Mesothelial cell of epicardium (in vitro differentiated cells): ENCODE measurements at regions not wholly inside any gene's neighbourhood (a gene's known extent, or its start where the extent isn't known, plus 50 kb on each side); places are given as distances from the start of the nearest gene placed in this dataset.

Source experiments
- DNase-seq, 2 experiments: peaks; one replicate each; pipeline ENCODE4 v3.0.0; 2021; ENCODE audit warnings: low spot score in 2 of 2; ENCODE audit not compliant: unreplicated experiment in 2 of 2
- H3K27ac Mint-ChIP-seq: 2 replicates; pipeline ENCODE4 v1.8.0; 2021; ENCODE audit warnings: mixed read lengths
- H3K27me3 Mint-ChIP-seq: 2 replicates; pipeline ENCODE4 v1.8.0; 2021; ENCODE audit warnings: low read depth, mixed read lengths
- H3K36me3 Mint-ChIP-seq: 2 replicates; pipeline ENCODE4 v1.8.0; 2021; ENCODE audit warnings: mixed read lengths
- H3K4me1 Mint-ChIP-seq: 2 replicates; pipeline ENCODE4 v1.8.0; 2021; ENCODE audit warnings: mixed read lengths
- H3K4me3 Mint-ChIP-seq: 2 replicates; pipeline ENCODE4 v1.8.0; 2021; ENCODE audit warnings: mild to moderate bottlenecking, moderate library complexity, mixed read lengths
- H3K9me3 Mint-ChIP-seq: 2 replicates; pipeline ENCODE4 v1.8.0; 2021; ENCODE audit warnings: mixed read lengths
- TF ChIP-seq, protein P1 (sequence below): fragments of 200-600 bp; sonication (generic); IDR thresholded peaks from one replicate; pipeline ENCODE4 v1.5.0; 2021; ENCODE audit warnings: antibody characterized with exemption; ENCODE audit not compliant: unreplicated experiment

GRCh38 chr2:107727318-107727717, 99.4 kb upstream of the RGPD4 start:
- H3K27me3 Mint-ChIP-seq, result no peaks in the 10 kb centered on the region
- no peaks in the 10 kb centered on the region for H3K9me3 Mint-ChIP-seq
- H3K4me1 Mint-ChIP-seq, result no peaks in the 10 kb centered on the region
- DNase-seq, result no peak
- TF ChIP-seq, protein P1, sequence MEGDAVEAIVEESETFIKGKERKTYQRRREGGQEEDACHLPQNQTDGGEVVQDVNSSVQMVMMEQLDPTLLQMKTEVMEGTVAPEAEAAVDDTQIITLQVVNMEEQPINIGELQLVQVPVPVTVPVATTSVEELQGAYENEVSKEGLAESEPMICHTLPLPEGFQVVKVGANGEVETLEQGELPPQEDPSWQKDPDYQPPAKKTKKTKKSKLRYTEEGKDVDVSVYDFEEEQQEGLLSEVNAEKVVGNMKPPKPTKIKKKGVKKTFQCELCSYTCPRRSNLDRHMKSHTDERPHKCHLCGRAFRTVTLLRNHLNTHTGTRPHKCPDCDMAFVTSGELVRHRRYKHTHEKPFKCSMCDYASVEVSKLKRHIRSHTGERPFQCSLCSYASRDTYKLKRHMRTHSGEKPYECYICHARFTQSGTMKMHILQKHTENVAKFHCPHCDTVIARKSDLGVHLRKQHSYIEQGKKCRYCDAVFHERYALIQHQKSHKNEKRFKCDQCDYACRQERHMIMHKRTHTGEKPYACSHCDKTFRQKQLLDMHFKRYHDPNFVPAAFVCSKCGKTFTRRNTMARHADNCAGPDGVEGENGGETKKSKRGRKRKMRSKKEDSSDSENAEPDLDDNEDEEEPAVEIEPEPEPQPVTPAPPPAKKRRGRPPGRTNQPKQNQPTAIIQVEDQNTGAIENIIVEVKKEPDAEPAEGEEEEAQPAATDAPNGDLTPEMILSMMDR, result no peak
- no peaks in the 10 kb centered on the region for H3K36me3 Mint-ChIP-seq
- H3K27ac Mint-ChIP-seq, result no peak overlapping the region
- no peak overlapping the region for H3K4me3 Mint-ChIP-seq

DNA sequence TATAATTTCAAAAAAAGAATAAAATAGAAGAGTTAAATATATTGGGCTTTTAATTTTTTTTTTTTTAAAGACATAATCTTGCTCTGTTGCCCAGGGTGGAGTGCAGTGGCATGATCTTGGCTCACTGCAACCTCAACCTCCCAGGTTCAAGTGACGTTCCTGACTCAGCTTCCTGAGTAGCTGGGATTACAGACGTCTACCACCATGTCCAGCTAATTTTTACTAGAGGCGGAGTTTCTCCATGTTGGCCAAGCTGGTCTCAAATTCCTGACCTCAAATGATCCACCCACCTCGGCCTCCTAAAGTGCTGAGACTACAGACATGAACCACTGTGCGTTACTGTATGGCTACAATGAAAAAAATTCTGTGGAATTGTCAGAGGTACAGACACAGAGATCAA, 98.1 kb upstream of the RGPD4 start:
- H3K27me3 Mint-ChIP-seq, result no peaks in the 10 kb centered on the region
- H3K36me3 Mint-ChIP-seq, result no peaks in the 10 kb centered on the region

GRCh38 chr2:107729440-107729839, 97.3 kb upstream of the RGPD4 start:
- Mint-ChIP-seq H3K27ac (no peak overlapping the region), H3K36me3 (no peaks in the 10 kb centered on the region), H3K27me3 (no peaks in the 10 kb centered on the region), H3K9me3 (no peaks in the 10 kb centered on the region), H3K4me3 (no peak overlapping the region), H3K4me1 (no peaks in the 10 kb centered on the region)
- TF ChIP-seq, protein P1, result no peak
- DNase-seq, result no peak

More for the DNA sequence above, 98.1 kb upstream of the RGPD4 start:
- H3K4me3 Mint-ChIP-seq, result no peak overlapping the region
- DNase-seq, result no peak
- TF ChIP-seq, protein P1, result no peak
- no peaks in the 10 kb centered on the region for H3K4me1 Mint-ChIP-seq
- no peaks in the 10 kb centered on the region for H3K9me3 Mint-ChIP-seq
- H3K27ac Mint-ChIP-seq, result no peak overlapping the region

DNA sequence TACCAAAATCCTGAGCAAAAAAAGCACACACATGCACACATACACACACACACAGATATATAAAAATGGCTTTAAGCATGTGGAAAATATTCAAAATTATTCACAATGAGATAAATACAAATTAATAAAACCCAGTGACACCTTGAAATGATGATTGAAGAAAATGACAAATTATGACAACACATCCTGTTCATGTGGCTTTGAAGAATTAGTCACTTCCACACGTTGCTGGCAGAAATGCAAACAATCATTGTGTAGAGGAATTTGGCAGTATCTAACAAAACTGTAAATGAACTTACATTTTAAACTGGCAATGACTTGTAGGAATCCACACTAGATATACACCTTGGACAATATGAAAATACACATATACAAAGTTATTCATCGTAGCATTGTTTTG, 95.8 kb upstream of the RGPD4 start:
- Mint-ChIP-seq H3K27me3 (no peaks in the 10 kb centered on the region), H3K27ac (no peak overlapping the region), H3K4me1 (no peaks in the 10 kb centered on the region), H3K36me3 (no peaks in the 10 kb centered on the region), H3K9me3 (no peaks in the 10 kb centered on the region), H3K4me3 (no peak overlapping the region)
- TF ChIP-seq, protein P1, result no peak
- DNase-seq, result no peak

DNA sequence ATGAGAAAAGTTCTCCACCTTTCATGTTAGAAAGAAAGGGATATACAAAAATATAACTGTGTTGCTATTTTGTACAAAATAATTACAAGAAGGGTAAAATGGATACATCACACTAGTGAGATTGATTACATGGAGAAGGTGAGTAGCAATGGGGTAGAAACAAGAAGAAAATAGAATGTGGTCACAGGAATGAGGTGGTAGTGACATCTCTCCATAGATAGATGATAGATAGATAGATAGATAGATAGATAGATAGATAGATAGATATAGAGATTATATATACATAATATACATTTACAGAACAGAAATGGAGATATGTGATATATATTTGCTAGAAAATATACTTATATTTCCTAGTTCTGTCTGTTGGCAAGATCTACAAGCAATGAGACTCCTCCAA, 95.3 kb upstream of the RGPD4 start:
- no peaks in the 10 kb centered on the region for H3K9me3 Mint-ChIP-seq
- H3K4me1 Mint-ChIP-seq, result no peaks in the 10 kb centered on the region
- TF ChIP-seq, protein P1, result no peak
- H3K4me3 Mint-ChIP-seq, result no peak overlapping the region
- H3K27ac Mint-ChIP-seq, result no peak overlapping the region
- H3K27me3 Mint-ChIP-seq, result no peaks in the 10 kb centered on the region
- no peak for DNase-seq
- no peaks in the 10 kb centered on the region for H3K36me3 Mint-ChIP-seq

DNA sequence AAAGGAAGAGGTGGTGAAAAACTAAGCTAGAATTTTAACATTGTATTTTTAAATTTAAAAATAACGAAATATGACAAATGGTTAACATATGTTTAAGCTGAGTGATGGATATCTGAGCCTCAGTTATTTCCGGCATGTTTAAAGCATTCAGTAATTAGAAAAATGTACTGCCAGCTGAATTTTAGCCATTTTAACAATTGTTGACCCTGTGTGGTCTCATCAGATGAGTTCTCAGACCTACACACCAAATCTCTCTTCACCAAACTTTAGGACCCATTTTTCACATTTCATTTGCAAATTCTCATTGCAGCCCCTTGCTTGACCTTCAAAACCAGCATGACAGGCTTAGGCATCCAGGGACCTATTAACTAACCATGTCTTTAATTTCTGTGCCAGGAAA, 91.5 kb upstream of the RGPD4 start:
- H3K9me3 Mint-ChIP-seq, result peaks cover 5% of the 10 kb centered on the region
- H3K27me3 Mint-ChIP-seq, result no peaks in the 10 kb centered on the region
- no peak for DNase-seq
- no peak overlapping the region for H3K27ac Mint-ChIP-seq
- H3K36me3 Mint-ChIP-seq, result no peaks in the 10 kb centered on the region
- TF ChIP-seq, protein P1, result no peak
- no peak overlapping the region for H3K4me3 Mint-ChIP-seq
- H3K4me1 Mint-ChIP-seq, result peaks cover 5% of the 10 kb centered on the region
